ENCODE measurements at regions not wholly inside any gene's neighbourhood (a gene's known extent, or its start where the extent isn't known, plus 50 kb on each side); places are given as distances from the start of the nearest gene placed in this dataset.
"Not testable (repeated sequence)": the region's sequence is repeated elsewhere in the genome, so short reads cannot be mapped to it uniquely, and the experiment has no call there.

DNA sequence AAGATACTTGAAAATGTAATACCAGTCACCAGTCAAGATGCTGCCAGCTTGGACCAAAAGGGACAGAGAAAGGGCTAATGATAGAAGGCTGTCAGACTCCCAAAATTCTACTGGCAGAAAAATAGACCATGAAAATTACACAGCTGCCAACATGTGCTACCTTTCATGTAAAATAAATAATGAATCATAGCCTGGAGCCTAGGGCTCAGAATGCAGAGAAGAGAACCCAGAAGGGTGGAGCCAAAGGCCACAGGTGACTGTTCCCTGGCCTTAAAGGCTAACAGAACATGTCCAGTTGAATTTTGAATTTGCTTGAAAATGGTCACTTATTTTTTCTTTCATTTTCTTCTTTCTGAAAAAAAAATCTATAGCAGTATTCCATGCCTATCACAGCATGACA, 1827.0 kb upstream of the MIR17HG start:
- in situ Hi-C loops (cut with MboI; ENCODE audit: low pct_ligation_motif_present in 1 of 4, low pct_unique_long_range_greater_than_20kb in 1 of 4, low sequenced_read_pairs in 3 of 4) (no loop called here), intact Hi-C loops (cut with DNase I; ENCODE audit: low total_unique reads) (no loop called here)
- no peaks in the 10 kb centered on the region for H3K27me3 ChIP-seq
- H3K27ac ChIP-seq: no peak overlapping the region
- no peak overlapping the region for H3K4me3 ChIP-seq
- TF ChIP-seq POLR2A (IDR thresholded peaks at IDR 0.05) (no peak), EP300 (IDR thresholded peaks at IDR 0.05; ENCODE audit: low read depth) (no peak), POLR2AphosphoS5 (IDR thresholded peaks at IDR 0.05) (no peak)
- TF ChIP-seq, protein P1, sequence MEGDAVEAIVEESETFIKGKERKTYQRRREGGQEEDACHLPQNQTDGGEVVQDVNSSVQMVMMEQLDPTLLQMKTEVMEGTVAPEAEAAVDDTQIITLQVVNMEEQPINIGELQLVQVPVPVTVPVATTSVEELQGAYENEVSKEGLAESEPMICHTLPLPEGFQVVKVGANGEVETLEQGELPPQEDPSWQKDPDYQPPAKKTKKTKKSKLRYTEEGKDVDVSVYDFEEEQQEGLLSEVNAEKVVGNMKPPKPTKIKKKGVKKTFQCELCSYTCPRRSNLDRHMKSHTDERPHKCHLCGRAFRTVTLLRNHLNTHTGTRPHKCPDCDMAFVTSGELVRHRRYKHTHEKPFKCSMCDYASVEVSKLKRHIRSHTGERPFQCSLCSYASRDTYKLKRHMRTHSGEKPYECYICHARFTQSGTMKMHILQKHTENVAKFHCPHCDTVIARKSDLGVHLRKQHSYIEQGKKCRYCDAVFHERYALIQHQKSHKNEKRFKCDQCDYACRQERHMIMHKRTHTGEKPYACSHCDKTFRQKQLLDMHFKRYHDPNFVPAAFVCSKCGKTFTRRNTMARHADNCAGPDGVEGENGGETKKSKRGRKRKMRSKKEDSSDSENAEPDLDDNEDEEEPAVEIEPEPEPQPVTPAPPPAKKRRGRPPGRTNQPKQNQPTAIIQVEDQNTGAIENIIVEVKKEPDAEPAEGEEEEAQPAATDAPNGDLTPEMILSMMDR (IDR thresholded peaks at IDR 0.05): no peak
- no peaks in the 10 kb centered on the region for H3K9me3 ChIP-seq
- no peak for DNase-seq
- no peaks in the 10 kb centered on the region for H3K36me3 ChIP-seq
- no peaks in the 10 kb centered on the region for H3K4me1 ChIP-seq

DNA sequence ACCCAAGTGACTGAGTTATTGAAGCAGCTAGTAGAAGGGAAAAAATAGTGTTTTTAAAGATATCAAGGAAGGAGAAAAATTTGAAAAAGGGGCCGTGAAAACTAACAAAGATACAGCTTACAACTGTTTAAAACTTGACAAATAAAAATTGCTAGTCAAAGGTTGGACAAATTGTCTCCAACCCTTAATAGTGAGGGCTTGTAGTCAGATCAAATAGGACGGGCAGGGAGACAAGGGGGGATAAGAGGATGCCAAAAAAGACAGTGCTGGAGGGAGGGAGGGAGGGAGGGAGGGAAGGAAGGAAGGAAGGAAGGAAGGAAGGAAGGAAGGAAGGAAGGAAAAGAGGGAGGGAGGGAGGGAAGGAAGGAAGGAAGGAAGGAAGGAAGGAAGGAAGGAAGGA, 1825.8 kb upstream of the MIR17HG start:
- in situ Hi-C loops (cut with MboI; ENCODE audit: low pct_ligation_motif_present in 1 of 4, low pct_unique_long_range_greater_than_20kb in 1 of 4, low sequenced_read_pairs in 3 of 4); H3K9me3 ChIP-seq; H3K27me3 ChIP-seq; H3K27ac ChIP-seq; intact Hi-C loops (cut with DNase I; ENCODE audit: low total_unique reads); H3K4me1 ChIP-seq; H3K4me3 ChIP-seq; H3K36me3 ChIP-seq; DNase-seq: not testable (repeated sequence)
- WGBS, 2 donors (ENCODE audit: low coverage in 1 of 2): 66 to 70% methylated on average over 1 to 2 of the region's 2 CpGs

DNA sequence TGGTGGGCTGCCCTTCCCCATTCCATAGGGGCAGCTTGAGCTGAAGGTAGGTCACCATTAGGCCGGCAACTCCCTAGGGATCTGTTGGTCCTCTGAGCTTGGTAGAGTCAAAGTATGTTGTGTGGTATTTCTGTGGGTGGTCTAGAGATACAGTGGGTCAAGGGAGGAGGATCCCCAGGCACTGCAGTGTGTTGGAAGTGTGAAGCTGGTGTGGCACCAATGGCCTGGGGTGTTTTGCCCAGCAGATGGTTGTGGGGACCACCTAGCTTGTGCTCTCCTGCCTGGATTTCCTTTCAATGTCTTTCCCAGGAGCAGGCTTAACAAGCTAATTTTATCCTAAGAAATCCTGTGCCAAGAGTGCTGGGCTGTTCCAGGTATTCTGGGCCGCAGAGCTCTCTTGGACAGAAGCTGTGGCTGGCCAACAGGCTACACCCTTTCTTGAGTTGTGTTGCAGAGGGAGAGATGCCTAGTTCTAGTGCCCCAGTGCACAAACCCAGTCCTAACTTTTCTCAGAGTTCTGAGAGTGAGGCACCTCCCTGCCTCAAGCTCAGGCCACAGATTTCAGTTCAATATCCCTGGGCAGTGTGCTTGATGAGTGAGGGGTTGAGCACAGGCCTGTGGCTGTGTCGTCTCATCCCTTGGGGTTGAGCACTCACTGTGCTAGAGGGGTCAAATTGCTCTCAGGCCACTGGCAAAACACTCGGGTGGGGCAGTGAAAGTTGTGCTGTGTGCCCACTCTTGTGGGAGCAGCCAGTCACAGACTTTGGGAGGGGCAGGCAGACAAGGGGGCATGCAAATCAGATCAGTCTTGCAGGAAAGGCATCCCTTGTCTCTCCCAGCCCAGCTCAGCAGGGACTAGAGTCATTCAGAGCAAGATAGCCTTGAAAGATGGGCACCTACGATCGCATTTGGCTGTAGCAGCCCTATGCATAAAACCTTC, 1806.1 kb upstream of the MIR17HG start:
- H3K27me3 ChIP-seq: no peaks in the 10 kb centered on the region
- no peaks in the 10 kb centered on the region for H3K4me1 ChIP-seq
- H3K9me3 ChIP-seq: no peaks in the 10 kb centered on the region
- no peak overlapping the region for H3K4me3 ChIP-seq
- in situ Hi-C loops (cut with MboI; ENCODE audit: low pct_ligation_motif_present in 1 of 4, low pct_unique_long_range_greater_than_20kb in 1 of 4, low sequenced_read_pairs in 3 of 4): no loop called here
- intact Hi-C loops (cut with DNase I; ENCODE audit: low total_unique reads): no loop called here
- no peaks in the 10 kb centered on the region for H3K36me3 ChIP-seq
- 84% methylated on average over 6 of the region's 6 CpGs; no CpG with 5 or more reads in 1 of the 2 donors for WGBS, 2 donors (ENCODE audit: low coverage in 1 of 2)
- no peak overlapping the region for H3K27ac ChIP-seq
- no peak for TF ChIP-seq EP300 (IDR thresholded peaks at IDR 0.05; ENCODE audit: low read depth)
- TF ChIP-seq, protein P1 (IDR thresholded peaks at IDR 0.05): no peak
- no peak for TF ChIP-seq POLR2AphosphoS5 (IDR thresholded peaks at IDR 0.05)
- TF ChIP-seq POLR2A (IDR thresholded peaks at IDR 0.05): no peak
- no peak for DNase-seq

DNA sequence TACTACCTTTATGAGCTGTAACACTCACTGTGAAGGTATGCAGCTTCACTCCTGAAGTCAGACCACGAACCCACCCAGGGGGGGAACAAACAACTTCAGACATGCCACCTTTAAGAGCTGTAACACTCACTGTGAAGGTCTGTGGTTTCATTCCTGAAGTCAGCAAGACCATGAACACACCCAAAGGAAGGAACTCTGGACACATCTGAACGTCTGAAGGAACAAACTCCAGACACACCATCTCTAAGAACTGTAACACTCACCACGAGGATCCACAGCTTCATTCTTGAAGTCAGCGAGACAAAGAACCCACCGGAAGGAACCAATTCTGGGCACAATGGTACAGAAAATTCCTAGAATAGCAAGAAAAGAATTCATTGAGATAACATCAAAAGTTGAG, 1796.5 kb upstream of the MIR17HG start:
- no peaks in the 10 kb centered on the region for H3K4me1 ChIP-seq
- no peak for DNase-seq
- 46 to 100% methylated on average over 1 to 5 of the region's 5 CpGs for WGBS, 2 donors (ENCODE audit: low coverage in 1 of 2)
- in situ Hi-C loops (cut with MboI; ENCODE audit: low pct_ligation_motif_present in 1 of 4, low pct_unique_long_range_greater_than_20kb in 1 of 4, low sequenced_read_pairs in 3 of 4): no loop called here
- no peak overlapping the region for H3K4me3 ChIP-seq
- H3K9me3 ChIP-seq: no peaks in the 10 kb centered on the region
- TF ChIP-seq POLR2A (IDR thresholded peaks at IDR 0.05): no peak
- TF ChIP-seq, protein P1 (IDR thresholded peaks at IDR 0.05): no peak
- no peak for TF ChIP-seq POLR2AphosphoS5 (IDR thresholded peaks at IDR 0.05)
- no peak for TF ChIP-seq EP300 (IDR thresholded peaks at IDR 0.05; ENCODE audit: low read depth)
- no peak overlapping the region for H3K27ac ChIP-seq
- H3K36me3 ChIP-seq: no peaks in the 10 kb centered on the region
- no peaks in the 10 kb centered on the region for H3K27me3 ChIP-seq
- intact Hi-C loops (cut with DNase I; ENCODE audit: low total_unique reads): no loop called here
